Naive thymus-derived CD4-positive, alpha-beta T cell (primary cell): ENCODE measurements at regions not wholly inside any gene's neighbourhood (a gene's known extent, or its start where the extent isn't known, plus 50 kb on each side); places are given as distances from the start of the nearest gene placed in this dataset.

ENCODE experiments used
- ATAC-seq: fragments of 150-1000 bp; cut with Tn5 transposase; 2 replicates; pipeline ENCODE4 v1.10.0; 2021; ENCODE audit warnings: mild to moderate bottlenecking, moderate library complexity
- CTCF ChIA-PET: fragments of 350-600 bp; sonication (Branson Sonifier 250); formaldehyde crosslinking; loops from one replicate; lab custom pipeline; 2021; ENCODE audit warnings: antibody characterized with exemption; lab: Charles Lee
- POLR2A ChIA-PET: fragments of 350-600 bp; sonication (Branson Sonifier 250); formaldehyde crosslinking; loops from one replicate; lab custom pipeline; 2021; ENCODE audit warnings: antibody characterized with exemption, inconsistent platforms; lab: Charles Lee
- DNase-seq, 9 donors: peaks; one replicate each; pipeline versions ENCODE4 v3.0.0 to v3.0.0-alpha.2; 2020 to 2022; ENCODE audit warnings: mixed read lengths in 1 of 9
- H3K27ac ChIP-seq: one replicate; pipeline ENCODE4 v1.7.0; 2013; ENCODE audit warnings: mild to moderate bottlenecking, low read depth, low read length, moderate library complexity
- H3K27me3 ChIP-seq, 2 donors: one replicate each; pipeline ENCODE4 v1.7.0; 2013; ENCODE audit warnings: low read length in 2 of 2, mild to moderate bottlenecking in 2 of 2, moderate library complexity in 2 of 2; ENCODE audit not compliant: control insufficient read depth in 2 of 2, insufficient read depth in 2 of 2
- H3K36me3 ChIP-seq, 3 experiments: 1 replicate in 2 of 3; 2 replicates in 1 of 3; pipeline ENCODE4 v1.7.0; 2013; ENCODE audit warnings: low read length in 3 of 3, mild to moderate bottlenecking in 3 of 3, moderate library complexity in 1 of 3; ENCODE audit not compliant: insufficient read depth in 3 of 3, control insufficient read depth in 2 of 3
- H3K4me1 ChIP-seq, 2 donors: one replicate each; pipeline ENCODE4 v1.7.0; 2013; ENCODE audit warnings: low read length in 2 of 2, mild to moderate bottlenecking in 2 of 2, moderate library complexity in 1 of 2; ENCODE audit not compliant: control insufficient read depth in 2 of 2, insufficient read depth in 2 of 2
- H3K4me3 ChIP-seq: 2 replicates; pipeline ENCODE4 v1.7.0; 2013; ENCODE audit warnings: mild to moderate bottlenecking, low read length
- H3K9me3 ChIP-seq, 3 experiments: 1 replicate in 2 of 3; 2 replicates in 1 of 3; pipeline ENCODE4 v1.7.0; 2013; ENCODE audit warnings: low read length in 3 of 3; ENCODE audit not compliant: control insufficient read depth in 2 of 3
- H3K27ac Mint-ChIP-seq, 9 donors: one replicate each; pipeline ENCODE4 v1.8.0; 2020 to 2022; ENCODE audit warnings: mixed read lengths in 9 of 9, mild to moderate bottlenecking in 8 of 9, moderate library complexity in 5 of 9, inconsistent platforms in 2 of 9
- H3K27me3 Mint-ChIP-seq, 5 donors: one replicate each; pipeline ENCODE4 v1.8.0; 2021 to 2022; ENCODE audit warnings: mixed read lengths in 5 of 5, mild to moderate bottlenecking in 1 of 5
- H3K36me3 Mint-ChIP-seq, 5 donors: one replicate each; pipeline ENCODE4 v1.8.0; 2020 to 2022; ENCODE audit warnings: mixed read lengths in 5 of 5, mild to moderate bottlenecking in 3 of 5, inconsistent platforms in 1 of 5
- H3K4me1 Mint-ChIP-seq, 7 donors: one replicate each; pipeline ENCODE4 v1.8.0; 2020 to 2022; ENCODE audit warnings: mixed read lengths in 7 of 7, mild to moderate bottlenecking in 3 of 7, inconsistent platforms in 1 of 7
- H3K4me3 Mint-ChIP-seq, 10 donors: one replicate each; pipeline ENCODE4 v1.8.0; 2020 to 2022; ENCODE audit warnings: mild to moderate bottlenecking in 10 of 10, mixed read lengths in 10 of 10, moderate library complexity in 6 of 10, inconsistent platforms in 2 of 10
- H3K9me3 Mint-ChIP-seq, 11 donors: one replicate each; pipeline ENCODE4 v1.8.0; 2020 to 2022; ENCODE audit warnings: mixed read lengths in 11 of 11, mild to moderate bottlenecking in 4 of 11, inconsistent platforms in 1 of 11, moderate library complexity in 1 of 11
- intact Hi-C, 2 donors: fragments of 100-400 bp; cut with micrococcal nuclease; formaldehyde crosslinking; loops; one replicate each; pipeline ENCODE4 v1.15.1; 2023

- no peak overlapping the region for H3K4me3 Mint-ChIP-seq
Observed at GRCh38 chr2:207423886-207424285, 105.9 kb upstream of the CREB1 start.

DNA sequence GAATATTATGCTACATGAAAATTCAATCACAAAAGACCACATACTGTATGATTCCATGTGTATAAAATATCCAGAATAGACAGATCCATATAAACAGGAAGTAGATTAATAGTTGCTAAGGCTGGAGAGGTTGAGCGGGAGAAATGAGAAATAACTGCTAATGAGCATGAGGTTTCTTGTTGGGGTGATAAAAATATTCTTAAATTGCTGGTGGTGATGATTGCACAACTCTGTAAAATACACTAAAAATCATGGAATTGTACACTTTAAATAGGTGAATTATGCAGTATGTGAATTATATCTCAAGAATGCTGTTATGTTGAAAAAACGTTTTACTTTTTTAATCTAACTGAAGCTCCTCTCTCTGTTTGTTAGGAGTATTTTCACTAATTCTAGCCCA lies 101.8 kb upstream of the CREB1 start:
- peak overlapping the region in 2 of 9 donors; percentile 22 to 35 for H3K27ac Mint-ChIP-seq
- Histone ChIP-seq H3K4me1 (no peaks in the 10 kb centered on the region), H3K27ac (no peak overlapping the region), H3K27me3 (no peaks in the 10 kb centered on the region), H3K9me3 (no peaks in the 10 kb centered on the region), H3K4me3 (no peak overlapping the region), H3K36me3 (no peaks in the 10 kb centered on the region)
- peaks cover 0 to 17% (median 0%) of the 10 kb centered on the region in 11 donors for H3K9me3 Mint-ChIP-seq
- peaks cover 0 to 3% (median 0%) of the 10 kb centered on the region in 5 donors for H3K27me3 Mint-ChIP-seq
- H3K36me3 Mint-ChIP-seq = peaks cover 0 to 13% (median 0%) of the 10 kb centered on the region in 5 donors
- intact Hi-C loops = no loop called here
- H3K4me3 Mint-ChIP-seq = no peak overlapping the region
- H3K4me1 Mint-ChIP-seq = peaks cover 0 to 15% (median 0%) of the 10 kb centered on the region in 7 donors
- ChIA-PET CTCF (no interaction called here), POLR2A (no interaction called here)
- DNase-seq = no peak
- ATAC-seq = no peak

More at GRCh38 chr2:207423886-207424285, 105.9 kb upstream of the CREB1 start:
- Mint-ChIP-seq H3K27ac (peak overlapping the region in 2 of 9 donors; percentile 56 to 68), H3K27me3 (peaks cover 0 to 6% (median 0%) of the 10 kb centered on the region in 5 donors), H3K36me3 (peaks cover 0 to 13% (median 0%) of the 10 kb centered on the region in 5 donors), H3K4me1 (peaks cover 0 to 15% (median 0%) of the 10 kb centered on the region in 7 donors), H3K9me3 (peaks cover 0 to 20% (median 0%) of the 10 kb centered on the region in 11 donors)
- ChIA-PET POLR2A (interaction anchor here (0.5 kb wide), 1 partner anchor 717 kb away, joined by 5 read pairs; no protein-coding TSS in a partner anchor), CTCF (no interaction called here)
- ATAC-seq (peak; percentile 80), DNase-seq (peak in 1 of 9 donors; percentile 41)
- Histone ChIP-seq H3K27ac (no peak overlapping the region), H3K9me3 (no peaks in the 10 kb centered on the region), H3K4me1 (no peaks in the 10 kb centered on the region), H3K27me3 (no peaks in the 10 kb centered on the region), H3K36me3 (no peaks in the 10 kb centered on the region), H3K4me3 (no peak overlapping the region)
- intact Hi-C loops = no loop called here

DNA sequence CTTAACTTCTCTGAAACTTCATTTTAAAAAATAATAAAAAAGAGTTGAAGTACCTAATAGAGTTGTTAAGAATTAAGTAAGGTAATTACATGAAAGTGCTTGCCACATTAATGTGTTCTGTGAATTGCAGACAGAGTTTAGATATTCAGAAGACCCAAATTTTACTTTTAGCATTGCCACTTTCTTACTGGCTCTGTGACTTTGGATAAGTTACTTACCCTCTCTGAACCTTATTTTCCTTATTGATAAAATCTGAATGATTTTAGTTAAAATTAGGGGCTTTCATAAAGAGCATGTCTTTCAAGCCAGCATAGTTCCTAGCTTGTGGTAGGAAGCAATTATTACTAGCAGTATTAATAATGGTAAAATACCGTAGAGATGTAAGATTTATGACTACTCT lies 101.2 kb upstream of the CREB1 start:
- no peak overlapping the region for H3K27ac ChIP-seq
- H3K27ac Mint-ChIP-seq = no peak overlapping the region
- H3K4me3 Mint-ChIP-seq = no peak overlapping the region
- no peaks in the 10 kb centered on the region for H3K27me3 ChIP-seq
- peaks cover 0 to 3% (median 0%) of the 10 kb centered on the region in 5 donors for H3K27me3 Mint-ChIP-seq
- intact Hi-C loops = no loop called here
- no peak for ATAC-seq
- no peaks in the 10 kb centered on the region for H3K9me3 ChIP-seq
- peaks cover 0 to 12% (median 0%) of the 10 kb centered on the region in 11 donors for H3K9me3 Mint-ChIP-seq
- H3K36me3 Mint-ChIP-seq = peaks cover 0 to 8% (median 0%) of the 10 kb centered on the region in 5 donors
- DNase-seq = no peak
- H3K4me1 Mint-ChIP-seq = peaks cover 0 to 10% (median 0%) of the 10 kb centered on the region in 7 donors
- no peaks in the 10 kb centered on the region for H3K4me1 ChIP-seq
- POLR2A ChIA-PET = no interaction called here
- no peaks in the 10 kb centered on the region for H3K36me3 ChIP-seq
- no peak overlapping the region for H3K4me3 ChIP-seq
- CTCF ChIA-PET = no interaction called here

DNA sequence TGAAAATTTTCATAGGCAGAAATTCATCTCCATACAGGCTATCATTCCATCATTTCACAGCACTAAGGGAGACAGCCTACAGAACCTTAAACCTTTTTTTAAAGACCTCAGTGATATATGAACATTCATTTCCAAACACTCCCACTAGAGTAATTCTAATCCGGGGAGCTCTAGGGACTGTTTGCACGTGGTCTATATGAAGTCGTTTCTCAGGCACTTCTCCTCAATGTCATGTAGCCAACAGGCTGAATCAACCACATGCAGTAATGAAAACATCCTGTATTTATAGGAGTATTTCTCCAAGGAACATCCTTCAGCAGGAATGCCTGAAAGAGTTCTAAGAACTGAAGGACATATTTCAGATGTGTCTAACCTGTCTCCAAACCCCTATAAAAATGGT lies 97.3 kb upstream of the CREB1 start:
- DNase-seq (no peak), ATAC-seq (no peak)
- ChIA-PET CTCF (no interaction called here), POLR2A (no interaction called here)
- Mint-ChIP-seq H3K27ac (no peak overlapping the region), H3K36me3 (no peaks in the 10 kb centered on the region), H3K27me3 (peaks cover 0 to 4% (median 0%) of the 10 kb centered on the region in 5 donors), H3K9me3 (no peaks in the 10 kb centered on the region), H3K4me3 (no peak overlapping the region), H3K4me1 (no peaks in the 10 kb centered on the region)
- no peaks in the 10 kb centered on the region for H3K27me3 ChIP-seq
- H3K4me1 ChIP-seq = no peaks in the 10 kb centered on the region
- no peaks in the 10 kb centered on the region for H3K9me3 ChIP-seq
- intact Hi-C loops = no loop called here
- no peak overlapping the region for H3K27ac ChIP-seq
- H3K36me3 ChIP-seq = no peaks in the 10 kb centered on the region
- H3K4me3 ChIP-seq = no peak overlapping the region

- H3K27ac Mint-ChIP-seq = no peak overlapping the region
- H3K4me1 Mint-ChIP-seq = no peaks in the 10 kb centered on the region
- intact Hi-C loops = no loop called here
- H3K36me3 Mint-ChIP-seq = peaks cover 0 to 3% (median 0%) of the 10 kb centered on the region in 5 donors
- Histone ChIP-seq H3K36me3 (no peaks in the 10 kb centered on the region), H3K4me3 (no peak overlapping the region), H3K4me1 (no peaks in the 10 kb centered on the region), H3K27me3 (no peaks in the 10 kb centered on the region), H3K27ac (no peak overlapping the region), H3K9me3 (no peaks in the 10 kb centered on the region)
- H3K27me3 Mint-ChIP-seq = peaks cover 0 to 4% (median 0%) of the 10 kb centered on the region in 5 donors
- ATAC-seq (no peak), DNase-seq (no peak)
- H3K9me3 Mint-ChIP-seq = no peaks in the 10 kb centered on the region
- ChIA-PET CTCF (interaction anchor here (0.6 kb wide), 1 partner anchor 37 kb away, joined by 3 read pairs; no protein-coding TSS in a partner anchor), POLR2A (interaction anchor here (0.6 kb wide), 1 partner anchor 222 kb away, joined by 3 read pairs; no protein-coding TSS in a partner anchor)
- H3K4me3 Mint-ChIP-seq = no peak overlapping the region
Observed at GRCh38 chr2:207434306-207434705, 95.5 kb upstream of the CREB1 start.

GRCh38 chr2:207434899-207435465 lies 94.8 kb upstream of the CREB1 start:
- Histone ChIP-seq H3K4me3 (no peak overlapping the region), H3K4me1 (no peaks in the 10 kb centered on the region), H3K27ac (no peak overlapping the region), H3K36me3 (no peaks in the 10 kb centered on the region), H3K27me3 (no peaks in the 10 kb centered on the region), H3K9me3 (no peaks in the 10 kb centered on the region)
- H3K4me1 Mint-ChIP-seq = no peaks in the 10 kb centered on the region
- H3K9me3 Mint-ChIP-seq = peaks cover 0 to 3% (median 0%) of the 10 kb centered on the region in 11 donors
- ChIA-PET CTCF (no interaction called here), POLR2A (no interaction called here)
- H3K27ac Mint-ChIP-seq = no peak overlapping the region
- ATAC-seq (no peak), DNase-seq (no peak)
- H3K36me3 Mint-ChIP-seq = peaks cover 0 to 3% (median 0%) of the 10 kb centered on the region in 5 donors
- intact Hi-C loops = no loop called here
- no peak overlapping the region for H3K4me3 Mint-ChIP-seq
- H3K27me3 Mint-ChIP-seq = peaks cover 0 to 4% (median 0%) of the 10 kb centered on the region in 5 donors

GRCh38 chr2:207437136-207437523 lies 92.6 kb upstream of the CREB1 start:
- Mint-ChIP-seq H3K27ac (no peak overlapping the region), H3K9me3 (peaks cover 0 to 3% (median 0%) of the 10 kb centered on the region in 11 donors), H3K4me3 (no peak overlapping the region), H3K27me3 (peaks cover 0 to 4% (median 0%) of the 10 kb centered on the region in 5 donors), H3K36me3 (peaks cover 0 to 3% (median 0%) of the 10 kb centered on the region in 5 donors), H3K4me1 (no peaks in the 10 kb centered on the region)
- intact Hi-C loops = no loop called here
- Histone ChIP-seq H3K9me3 (no peaks in the 10 kb centered on the region), H3K27me3 (no peaks in the 10 kb centered on the region), H3K27ac (no peak overlapping the region), H3K36me3 (no peaks in the 10 kb centered on the region), H3K4me3 (no peak overlapping the region), H3K4me1 (no peaks in the 10 kb centered on the region)
- ATAC-seq (no peak), DNase-seq (no peak)
- POLR2A ChIA-PET = no interaction called here
- CTCF ChIA-PET = no interaction called here
